Neural crest cell (in vitro differentiated cells): ENCODE measurements at regions not wholly inside any gene's neighbourhood (a gene's known extent, or its start where the extent isn't known, plus 50 kb on each side); places are given as distances from the start of the nearest gene placed in this dataset.

Experiments used
- DNase-seq: peaks from one replicate; pipeline ENCODE4 v3.0.0; 2021; ENCODE audit warnings: low read depth, mixed read lengths, low spot score
- H3K27ac Mint-ChIP-seq: one replicate; pipeline ENCODE4 v1.8.0; 2021; ENCODE audit warnings: mild to moderate bottlenecking, mixed read lengths; ENCODE audit not compliant: unreplicated experiment
- H3K27me3 Mint-ChIP-seq: 2 replicates; pipeline ENCODE4 v1.8.0; 2021; ENCODE audit warnings: low read depth, mild to moderate bottlenecking, mixed read lengths
- H3K36me3 Mint-ChIP-seq: 2 replicates; pipeline ENCODE4 v1.8.0; 2021; ENCODE audit warnings: low read depth, mild to moderate bottlenecking, mixed read lengths
- H3K4me1 Mint-ChIP-seq: 2 replicates; pipeline ENCODE4 v1.8.0; 2021; ENCODE audit warnings: mixed read lengths
- H3K4me3 Mint-ChIP-seq: one replicate; pipeline ENCODE4 v1.8.0; 2021; ENCODE audit warnings: mild to moderate bottlenecking, mixed read lengths
- H3K9me3 Mint-ChIP-seq: 2 replicates; pipeline ENCODE4 v1.8.0; 2021; ENCODE audit warnings: mixed read lengths
- TF ChIP-seq, protein P1 (sequence below): fragments of 200-600 bp; sonication (generic); conservative IDR thresholded peaks from 2 replicates; pipeline ENCODE4 v1.5.0; 2021; ENCODE audit warnings: antibody characterized with exemption, mild to moderate bottlenecking

- H3K9me3 Mint-ChIP-seq: no peaks in the 10 kb centered on the region
- H3K27me3 Mint-ChIP-seq: no peaks in the 10 kb centered on the region
- H3K4me3 Mint-ChIP-seq: no peak overlapping the region
- no peak overlapping the region for H3K27ac Mint-ChIP-seq
- peaks cover 6% of the 10 kb centered on the region for H3K4me1 Mint-ChIP-seq
- TF ChIP-seq, protein P1, sequence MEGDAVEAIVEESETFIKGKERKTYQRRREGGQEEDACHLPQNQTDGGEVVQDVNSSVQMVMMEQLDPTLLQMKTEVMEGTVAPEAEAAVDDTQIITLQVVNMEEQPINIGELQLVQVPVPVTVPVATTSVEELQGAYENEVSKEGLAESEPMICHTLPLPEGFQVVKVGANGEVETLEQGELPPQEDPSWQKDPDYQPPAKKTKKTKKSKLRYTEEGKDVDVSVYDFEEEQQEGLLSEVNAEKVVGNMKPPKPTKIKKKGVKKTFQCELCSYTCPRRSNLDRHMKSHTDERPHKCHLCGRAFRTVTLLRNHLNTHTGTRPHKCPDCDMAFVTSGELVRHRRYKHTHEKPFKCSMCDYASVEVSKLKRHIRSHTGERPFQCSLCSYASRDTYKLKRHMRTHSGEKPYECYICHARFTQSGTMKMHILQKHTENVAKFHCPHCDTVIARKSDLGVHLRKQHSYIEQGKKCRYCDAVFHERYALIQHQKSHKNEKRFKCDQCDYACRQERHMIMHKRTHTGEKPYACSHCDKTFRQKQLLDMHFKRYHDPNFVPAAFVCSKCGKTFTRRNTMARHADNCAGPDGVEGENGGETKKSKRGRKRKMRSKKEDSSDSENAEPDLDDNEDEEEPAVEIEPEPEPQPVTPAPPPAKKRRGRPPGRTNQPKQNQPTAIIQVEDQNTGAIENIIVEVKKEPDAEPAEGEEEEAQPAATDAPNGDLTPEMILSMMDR: no peak
- peaks cover 3% of the 10 kb centered on the region for H3K36me3 Mint-ChIP-seq
- DNase-seq: no peak
Observed at GRCh38 chr3:178195824-178196223, 340.4 kb upstream of the KCNMB2 start.

- no peaks in the 10 kb centered on the region for H3K27me3 Mint-ChIP-seq
- peaks cover 3% of the 10 kb centered on the region for H3K9me3 Mint-ChIP-seq
- H3K36me3 Mint-ChIP-seq: peaks cover 3% of the 10 kb centered on the region
- H3K4me3 Mint-ChIP-seq: no peak overlapping the region
- no peak for DNase-seq
- peaks cover 19% of the 10 kb centered on the region for H3K4me1 Mint-ChIP-seq
- no peak overlapping the region for H3K27ac Mint-ChIP-seq
- TF ChIP-seq, protein P1: no peak
Observed at GRCh38 chr3:178198329-178198728, 337.9 kb upstream of the KCNMB2 start.

DNA sequence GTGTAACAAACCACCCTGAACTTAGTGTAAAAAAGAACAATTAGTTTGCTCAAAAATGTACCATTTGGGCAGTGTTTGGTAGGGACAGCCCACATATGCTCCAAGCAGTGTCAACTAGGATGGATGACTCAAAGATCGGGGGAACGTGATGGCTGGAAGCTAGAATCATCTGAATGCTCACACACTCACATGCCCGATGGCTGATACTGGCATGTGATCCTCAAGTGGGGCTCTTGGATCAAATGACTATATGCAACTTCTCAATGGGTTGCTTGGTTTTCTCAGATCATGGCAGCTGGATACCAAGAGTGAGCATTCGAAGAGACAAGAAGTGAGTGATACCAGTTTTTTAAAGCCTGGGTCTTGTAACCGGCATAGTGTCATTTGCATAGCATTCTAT lies 335.9 kb upstream of the KCNMB2 start:
- Mint-ChIP-seq H3K36me3 (peaks cover 3% of the 10 kb centered on the region), H3K4me1 (peaks cover 24% of the 10 kb centered on the region), H3K9me3 (peaks cover 3% of the 10 kb centered on the region), H3K27me3 (no peaks in the 10 kb centered on the region), H3K27ac (no peak overlapping the region), H3K4me3 (no peak overlapping the region)
- no peak for DNase-seq
- TF ChIP-seq, protein P1: no peak

- Mint-ChIP-seq H3K27me3 (no peaks in the 10 kb centered on the region), H3K27ac (no peak overlapping the region), H3K4me1 (peaks cover 21% of the 10 kb centered on the region)
Observed at GRCh38 chr3:178201714-178202113, 334.5 kb upstream of the KCNMB2 start.

DNA sequence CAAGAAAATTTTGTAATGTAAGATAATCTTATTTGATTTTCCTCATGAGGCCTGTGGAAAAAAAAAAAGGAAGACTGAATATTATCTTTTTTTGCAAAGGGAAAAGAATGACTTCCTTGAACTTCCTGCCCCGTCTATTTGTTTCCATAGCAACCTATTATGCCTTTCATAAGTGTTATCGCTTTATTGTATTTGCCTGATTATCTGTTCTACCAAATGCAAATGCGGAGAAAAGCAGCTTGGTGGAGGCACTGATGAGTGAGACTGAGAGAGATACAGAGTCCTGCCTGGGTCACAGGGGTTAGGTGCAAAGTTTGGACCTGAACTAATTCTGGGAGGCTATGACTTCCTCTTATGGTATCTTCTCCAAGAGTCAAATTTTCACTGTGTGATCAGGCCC lies 334.0 kb upstream of the KCNMB2 start:
- H3K36me3 Mint-ChIP-seq: peaks cover 3% of the 10 kb centered on the region
- DNase-seq: no peak
- TF ChIP-seq, protein P1: no peak
- H3K27ac Mint-ChIP-seq: no peak overlapping the region
- no peaks in the 10 kb centered on the region for H3K27me3 Mint-ChIP-seq
- peaks cover 3% of the 10 kb centered on the region for H3K9me3 Mint-ChIP-seq
- peaks cover 21% of the 10 kb centered on the region for H3K4me1 Mint-ChIP-seq
- no peak overlapping the region for H3K4me3 Mint-ChIP-seq

More at GRCh38 chr3:178201714-178202113, 334.5 kb upstream of the KCNMB2 start:
- H3K4me3 Mint-ChIP-seq: no peak overlapping the region
- H3K9me3 Mint-ChIP-seq: peaks cover 3% of the 10 kb centered on the region
- H3K36me3 Mint-ChIP-seq: peaks cover 3% of the 10 kb centered on the region
- TF ChIP-seq, protein P1: no peak
- no peak for DNase-seq

- Mint-ChIP-seq H3K27ac (peak overlapping the region; percentile 75), H3K36me3 (peaks cover 3% of the 10 kb centered on the region), H3K9me3 (peaks cover 3% of the 10 kb centered on the region), H3K4me3 (no peak overlapping the region), H3K4me1 (peaks cover 21% of the 10 kb centered on the region), H3K27me3 (no peaks in the 10 kb centered on the region)
- DNase-seq: no peak
- TF ChIP-seq, protein P1: no peak
Observed at GRCh38 chr3:178203165-178203564, 333.1 kb upstream of the KCNMB2 start.
